NCI-H1436 (cell line): ENCODE measurements at regions not wholly inside any gene's neighbourhood (a gene's known extent, or its start where the extent isn't known, plus 50 kb on each side); places are given as distances from the start of the nearest gene placed in this dataset.

Source experiments
- DNase-seq: peaks from one replicate; lab custom pipeline; 2025; lab: John Stamatoyannopoulos, UW

DNA sequence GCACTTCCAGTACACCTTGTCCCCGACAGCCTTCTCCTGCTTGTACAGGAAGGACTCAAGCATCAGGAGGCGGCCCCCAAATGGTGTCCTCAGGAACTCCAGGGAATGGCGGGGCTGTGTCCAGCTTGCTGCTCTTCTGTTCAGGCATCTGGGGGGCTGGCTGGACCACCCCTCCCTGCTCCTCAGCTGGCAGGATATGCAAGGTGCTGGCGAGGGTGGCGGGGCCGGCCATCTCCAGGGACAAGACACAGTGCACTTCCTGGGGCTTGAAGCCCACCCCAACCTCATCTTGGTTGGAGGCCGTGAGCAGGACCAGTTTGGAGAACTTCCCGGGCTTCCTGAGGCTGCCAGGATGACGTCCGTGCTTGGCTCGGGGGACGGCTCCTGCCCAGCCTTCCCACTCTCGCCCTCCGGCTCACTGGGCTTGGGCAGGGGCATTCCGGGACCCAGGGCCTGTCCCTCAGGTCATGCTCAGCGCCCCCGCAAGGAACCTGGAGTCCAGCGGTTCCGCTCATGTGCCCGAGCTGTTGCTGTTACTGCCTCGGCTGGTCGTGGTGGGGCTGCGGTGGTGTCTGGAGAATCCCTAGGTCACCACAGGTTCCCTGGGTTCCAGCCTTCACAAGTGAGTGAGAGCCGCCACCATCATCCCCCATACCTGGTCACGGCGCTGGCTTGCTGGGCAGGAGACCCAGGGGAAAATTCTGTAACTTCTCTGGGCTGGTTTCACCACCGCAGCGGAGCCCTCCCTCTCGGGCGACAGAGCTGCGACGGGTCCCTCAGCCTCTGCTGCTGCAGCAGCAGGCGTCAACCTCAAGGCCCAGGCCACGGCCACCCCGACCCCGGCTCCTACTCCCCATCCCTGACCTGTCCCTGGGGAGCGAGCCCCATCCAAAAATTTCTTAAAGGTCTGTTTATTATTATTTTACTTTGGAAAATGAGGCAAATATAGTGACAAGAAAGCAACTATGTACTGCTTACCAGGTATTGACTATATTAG lies 82.8 kb upstream of the FXR1 start:
- no peak for DNase-seq

DNA sequence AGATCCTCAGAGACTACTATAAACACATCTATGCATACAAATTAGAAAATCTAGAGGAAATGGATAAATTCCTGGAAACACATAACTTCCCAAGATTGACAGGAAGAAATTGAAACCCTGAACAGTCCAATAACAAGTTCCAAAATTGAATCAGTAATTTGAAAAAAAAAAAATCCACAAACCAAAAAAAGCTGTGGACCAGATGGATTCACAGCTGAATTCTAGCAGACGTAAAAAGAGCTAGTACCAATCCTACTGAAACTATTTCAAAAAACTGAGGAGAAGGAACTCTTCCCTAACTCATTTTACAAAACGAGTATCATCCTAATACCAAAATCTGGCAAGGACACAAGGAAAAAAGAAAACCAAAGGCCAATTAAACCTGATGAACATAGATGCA lies 77.0 kb upstream of the FXR1 start:
- no peak for DNase-seq

DNA sequence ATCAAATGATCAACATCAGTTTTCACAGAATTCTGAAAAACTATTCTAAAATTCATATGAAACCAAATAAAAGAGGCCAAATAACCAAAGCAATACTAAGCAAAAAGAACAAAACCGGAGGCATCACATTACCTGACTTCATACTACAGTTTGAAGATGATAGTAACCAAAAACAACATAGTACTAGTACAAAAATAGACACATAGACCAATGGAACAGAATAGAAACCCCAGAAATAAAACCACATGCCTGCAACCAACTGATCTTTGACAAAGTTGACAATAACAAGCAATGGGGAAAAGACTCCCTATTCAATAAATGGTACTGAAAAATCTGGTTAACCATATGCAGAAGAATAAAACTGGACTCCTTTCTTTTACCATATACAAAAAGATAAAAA lies 75.7 kb upstream of the FXR1 start:
- DNase-seq: no peak

GRCh38 chr3:180854887-180855286 lies 57.6 kb upstream of the FXR1 start:
- DNase-seq: no peak

GRCh38 chr3:180855364-180855763 lies 57.1 kb upstream of the FXR1 start:
- peak; percentile 18 for DNase-seq

- DNase-seq: no peak
Observed at GRCh38 chr3:180855956-180856355, 56.5 kb upstream of the FXR1 start.

DNA sequence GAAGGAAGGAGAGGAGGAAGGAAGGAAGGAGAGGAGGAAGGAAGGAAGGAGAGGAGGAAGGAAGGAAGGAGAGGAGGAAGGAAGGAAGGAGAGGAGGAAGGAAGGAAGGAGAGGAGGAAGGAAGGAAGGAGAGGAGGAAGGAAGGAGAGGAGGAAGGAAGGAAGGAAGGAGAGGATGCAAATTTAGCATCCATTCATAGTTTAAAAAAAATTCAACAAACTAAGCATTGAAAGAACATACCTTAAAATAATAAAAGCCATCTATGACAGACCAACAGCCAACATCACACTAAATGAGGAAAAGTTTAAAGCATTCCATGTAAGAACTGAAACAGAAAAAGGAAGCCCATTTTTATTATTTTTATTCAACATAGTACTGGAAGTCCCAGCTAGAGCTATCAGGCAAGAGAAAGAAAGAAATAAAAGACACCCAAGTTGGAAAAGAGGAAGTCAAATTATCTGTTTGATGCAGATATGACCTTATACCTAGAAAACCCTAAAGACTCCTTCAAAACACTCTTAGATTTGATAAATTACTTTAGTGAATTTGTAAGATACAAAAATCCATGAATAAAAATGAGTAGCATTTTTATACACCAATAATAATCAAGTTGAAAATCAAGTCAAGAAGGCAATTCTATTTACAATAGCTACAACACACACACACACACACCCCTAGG lies 52.2 kb upstream of the FXR1 start:
- no peak for DNase-seq
